ENCODE measurements at regions not wholly inside any gene's neighbourhood (a gene's known extent, or its start where the extent isn't known, plus 50 kb on each side); places are given as distances from the start of the nearest gene placed in this dataset.
A peak's percentile ranks its signal among the peaks of the same experiment; 100 is the strongest.

DNA sequence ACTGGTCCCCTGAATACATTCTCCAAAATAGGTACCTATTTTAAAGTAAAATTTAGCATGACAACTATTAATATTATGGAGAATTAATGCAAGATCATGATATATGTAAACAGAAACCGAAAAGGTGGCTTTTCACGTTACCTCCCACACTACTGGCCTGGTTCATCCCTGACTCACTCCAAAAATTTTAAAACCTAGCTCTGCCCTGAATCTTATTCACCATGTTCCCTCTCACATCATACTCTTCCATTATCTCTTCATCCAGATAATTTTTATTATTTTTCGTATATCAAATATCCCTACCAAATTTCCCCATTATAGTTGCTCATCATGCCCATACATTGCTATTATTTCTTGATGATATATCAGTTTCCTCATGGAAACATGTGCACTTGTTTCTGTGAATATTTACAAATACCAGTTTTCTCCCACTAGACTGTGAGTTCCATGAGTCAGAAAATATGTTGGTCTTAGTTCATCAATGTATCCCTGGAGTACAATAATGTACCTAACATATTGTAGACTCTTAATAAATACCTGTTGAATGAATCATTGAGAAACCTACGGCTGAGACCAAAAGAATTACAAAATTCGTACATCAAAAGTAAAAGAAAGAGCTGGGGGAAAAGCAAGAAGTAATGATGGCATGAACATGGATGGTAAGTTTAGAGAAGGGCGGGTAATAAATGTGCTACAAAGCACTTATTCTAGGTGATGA is 360.1 kb upstream of the CHAC2 start:
- no peak for TF ChIP-seq EZH2 (IDR thresholded peaks at IDR 0.05; ENCODE audit: low read depth)
- TF ChIP-seq CTCF (conservative IDR thresholded peaks at IDR 0.05), result no peak
- intact Hi-C loops (cut with micrococcal nuclease; ENCODE audit: unreplicated experiment), result no loop called here
- H3K36me3 ChIP-seq (ENCODE audit: low read depth), result no peaks in the 10 kb centered on the region
- no peak overlapping the region for H2AFZ ChIP-seq
- peak overlapping the region; percentile 48 for H3K27ac ChIP-seq
- CTCF ChIA-PET, result no interaction called here
- peak in 1 of 2 experiments; percentile 78 for DNase-seq
- H3K9me3 ChIP-seq (ENCODE audit: insufficient read depth, low read depth), result peaks cover 24% of the 10 kb centered on the region
- H4K20me1 ChIP-seq (ENCODE audit: insufficient read depth), result no peaks in the 10 kb centered on the region
- BruUV-seq (replicated peaks), result no TSS peak
- no peak overlapping the region for H3K4me2 ChIP-seq
- POLR2A ChIA-PET (ENCODE audit: unreplicated experiment), result no interaction called here
- no peaks in the 10 kb centered on the region for H3K9me2 ChIP-seq (ENCODE audit: insufficient read depth)
- peaks cover 29% of the 10 kb centered on the region for H3K4me1 ChIP-seq (replicated peaks; ENCODE audit: insufficient read depth)
- no peaks in the 10 kb centered on the region for H3K79me2 ChIP-seq (ENCODE audit: low read depth)
- no peaks in the 10 kb centered on the region for H3K27me3 ChIP-seq (ENCODE audit: insufficient read depth, low read depth)
- no peak overlapping the region for H3K4me3 ChIP-seq
- H3F3A ChIP-seq (ENCODE audit: insufficient read depth, low read depth), result peaks cover 16% of the 10 kb centered on the region; the same call in 1 of the 2 replicates

- intact Hi-C loops (cut with micrococcal nuclease; ENCODE audit: unreplicated experiment), result loop anchor here (1.0 to 5.0 kb wide), 4 partner anchors 52 to 152 kb away; no protein-coding TSS in a partner anchor
- Histone ChIP-seq H2AFZ (peak overlapping the region; percentile 75), H3K9me2 (ENCODE audit: insufficient read depth) (no peaks in the 10 kb centered on the region), H3K4me3 (no peak overlapping the region), H3K9me3 (ENCODE audit: insufficient read depth, low read depth) (peaks cover 22% of the 10 kb centered on the region), H4K20me1 (ENCODE audit: insufficient read depth) (no peaks in the 10 kb centered on the region), H3K27me3 (ENCODE audit: insufficient read depth, low read depth) (no peaks in the 10 kb centered on the region), H3K27ac (peak overlapping the region; percentile 92), H3K4me1 (replicated peaks; ENCODE audit: insufficient read depth) (peaks cover 29% of the 10 kb centered on the region), H3K4me2 (peak overlapping the region; percentile 46), H3K36me3 (ENCODE audit: low read depth) (no peaks in the 10 kb centered on the region), H3F3A (ENCODE audit: insufficient read depth, low read depth) (peaks cover 16% of the 10 kb centered on the region; the same call in 1 of the 2 replicates), H3K79me2 (ENCODE audit: low read depth) (no peaks in the 10 kb centered on the region)
- no TSS peak for BruUV-seq (replicated peaks)
- POLR2A ChIA-PET (ENCODE audit: unreplicated experiment), result no interaction called here
- DNase-seq, result peak; percentile 25 to 83
- CTCF ChIA-PET, result no interaction called here
- TF ChIP-seq CTCF (conservative IDR thresholded peaks at IDR 0.05), result no peak
These were observed 363.7 kb upstream of the CHAC2 start for GRCh38 chr2:53403792-53404413.

- CTCF ChIA-PET, result no interaction called here
- H3K4me2 ChIP-seq, result no peak overlapping the region
These were observed 370.5 kb upstream of the CHAC2 start for GRCh38 chr2:53397085-53397484.

More at GRCh38 chr2:53397085-53397484, 370.5 kb upstream of the CHAC2 start:
- no peak overlapping the region for H2AFZ ChIP-seq
- DNase-seq, result no peak
- H3F3A ChIP-seq (ENCODE audit: insufficient read depth, low read depth), result no peaks in the 10 kb centered on the region
- no peaks in the 10 kb centered on the region; the same call in 1 of the 2 replicates for H3K9me3 ChIP-seq (ENCODE audit: insufficient read depth, low read depth)
- no peak overlapping the region for H3K27ac ChIP-seq
- H3K79me2 ChIP-seq (ENCODE audit: low read depth), result no peaks in the 10 kb centered on the region
- H3K4me3 ChIP-seq, result no peak overlapping the region
- POLR2A ChIA-PET (ENCODE audit: unreplicated experiment), result no interaction called here
- no peaks in the 10 kb centered on the region for H3K36me3 ChIP-seq (ENCODE audit: low read depth)
- H3K9me2 ChIP-seq (ENCODE audit: insufficient read depth), result no peaks in the 10 kb centered on the region
- H4K20me1 ChIP-seq (ENCODE audit: insufficient read depth), result no peaks in the 10 kb centered on the region
- intact Hi-C loops (cut with micrococcal nuclease; ENCODE audit: unreplicated experiment), result no loop called here
- no peaks in the 10 kb centered on the region for H3K27me3 ChIP-seq (ENCODE audit: insufficient read depth, low read depth)
- BruUV-seq (replicated peaks), result no TSS peak
- H3K4me1 ChIP-seq (replicated peaks; ENCODE audit: insufficient read depth), result no peaks in the 10 kb centered on the region
- TF ChIP-seq EZH2 (IDR thresholded peaks at IDR 0.05; ENCODE audit: low read depth) (no peak), CTCF (conservative IDR thresholded peaks at IDR 0.05) (no peak)

Data from PC-9 (cell line).